DND-41 (cell line): ENCODE measurements at regions not wholly inside any gene's neighbourhood (a gene's known extent, or its start where the extent isn't known, plus 50 kb on each side); places are given as distances from the start of the nearest gene placed in this dataset.

ENCODE experiments used
- EZH2 ChIP-seq: IDR thresholded peaks from 3 replicates; pipeline ENCODE4 v1.6.1; 2012; ENCODE audit warnings: borderline replicate concordance, low read depth, mild to moderate bottlenecking, moderate library complexity, low read length, inconsistent platforms; ENCODE audit not compliant: severe bottlenecking
- TF ChIP-seq, protein P1 (sequence below): IDR thresholded peaks from 2 replicates; pipeline ENCODE4 v1.5.1; 2012; ENCODE audit warnings: borderline replicate concordance, low read length, moderate library complexity, mild to moderate bottlenecking; ENCODE audit not compliant: poor library complexity, severe bottlenecking; ENCODE audit errors: extremely low read depth

- TF ChIP-seq, protein P1, sequence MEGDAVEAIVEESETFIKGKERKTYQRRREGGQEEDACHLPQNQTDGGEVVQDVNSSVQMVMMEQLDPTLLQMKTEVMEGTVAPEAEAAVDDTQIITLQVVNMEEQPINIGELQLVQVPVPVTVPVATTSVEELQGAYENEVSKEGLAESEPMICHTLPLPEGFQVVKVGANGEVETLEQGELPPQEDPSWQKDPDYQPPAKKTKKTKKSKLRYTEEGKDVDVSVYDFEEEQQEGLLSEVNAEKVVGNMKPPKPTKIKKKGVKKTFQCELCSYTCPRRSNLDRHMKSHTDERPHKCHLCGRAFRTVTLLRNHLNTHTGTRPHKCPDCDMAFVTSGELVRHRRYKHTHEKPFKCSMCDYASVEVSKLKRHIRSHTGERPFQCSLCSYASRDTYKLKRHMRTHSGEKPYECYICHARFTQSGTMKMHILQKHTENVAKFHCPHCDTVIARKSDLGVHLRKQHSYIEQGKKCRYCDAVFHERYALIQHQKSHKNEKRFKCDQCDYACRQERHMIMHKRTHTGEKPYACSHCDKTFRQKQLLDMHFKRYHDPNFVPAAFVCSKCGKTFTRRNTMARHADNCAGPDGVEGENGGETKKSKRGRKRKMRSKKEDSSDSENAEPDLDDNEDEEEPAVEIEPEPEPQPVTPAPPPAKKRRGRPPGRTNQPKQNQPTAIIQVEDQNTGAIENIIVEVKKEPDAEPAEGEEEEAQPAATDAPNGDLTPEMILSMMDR: peak; percentile 19
- no peak for TF ChIP-seq EZH2
Observed at GRCh38 chr2:75311993-75312392, 112.7 kb upstream of the TACR1 start.
